GM12891 (cell line): ENCODE measurements at regions not wholly inside any gene's neighbourhood (a gene's known extent, or its start where the extent isn't known, plus 50 kb on each side); places are given as distances from the start of the nearest gene placed in this dataset.

Source experiments
- POLR2A ChIP-seq: IDR thresholded peaks from 2 replicates; pipeline ENCODE4 v1.6.1; 2011; ENCODE audit warnings: low read depth, low read length, control low read depth
- POLR2AphosphoS5 ChIP-seq: IDR thresholded peaks from 2 replicates; pipeline ENCODE4 v1.6.1; 2011; ENCODE audit warnings: low read depth, low read length, control low read depth
- POU2F2 ChIP-seq: IDR thresholded peaks from 2 replicates; pipeline ENCODE4 v1.6.1; 2011; ENCODE audit warnings: low read depth, mild to moderate bottlenecking, control low read depth, low read length, moderate library complexity
- TAF1 ChIP-seq: IDR thresholded peaks from 2 replicates; pipeline ENCODE4 v1.6.1; 2011; ENCODE audit warnings: low read depth, low read length, control low read depth

- no peak for TF ChIP-seq POU2F2
- TF ChIP-seq POLR2A, result no peak
- no peak for TF ChIP-seq POLR2AphosphoS5
- no peak for TF ChIP-seq TAF1
Measured at GRCh38 chr6:16819752-16820151, 58.5 kb upstream of the ATXN1 start.
